Fibroblast of gingiva (primary cell): ENCODE measurements at regions not wholly inside any gene's neighbourhood (a gene's known extent, or its start where the extent isn't known, plus 50 kb on each side); places are given as distances from the start of the nearest gene placed in this dataset.

Experiments
- DNase-seq: peaks from one replicate; pipeline ENCODE4 v3.0.0-alpha.2; 2011; ENCODE audit warnings: low read depth

DNA sequence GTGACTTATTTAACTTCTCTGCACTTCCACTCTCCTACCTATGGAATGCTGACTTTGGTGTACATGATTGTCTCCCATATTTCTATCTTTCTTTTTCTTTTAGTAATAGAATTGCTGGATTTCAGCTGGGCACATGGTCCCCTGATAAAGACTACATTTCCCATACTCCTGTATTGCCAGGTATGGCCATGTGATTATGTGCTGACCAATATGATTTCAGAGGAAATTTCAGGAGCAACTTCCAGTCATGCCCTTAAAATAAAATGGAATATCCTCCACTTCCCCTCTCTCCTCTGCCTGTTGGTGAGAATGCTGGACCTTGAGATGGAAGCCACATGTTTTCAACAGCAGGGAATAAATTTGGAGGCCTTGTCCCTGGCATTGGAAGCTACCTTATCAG is 130.7 kb upstream of the IGSF21 start:
- no peak for DNase-seq

DNA sequence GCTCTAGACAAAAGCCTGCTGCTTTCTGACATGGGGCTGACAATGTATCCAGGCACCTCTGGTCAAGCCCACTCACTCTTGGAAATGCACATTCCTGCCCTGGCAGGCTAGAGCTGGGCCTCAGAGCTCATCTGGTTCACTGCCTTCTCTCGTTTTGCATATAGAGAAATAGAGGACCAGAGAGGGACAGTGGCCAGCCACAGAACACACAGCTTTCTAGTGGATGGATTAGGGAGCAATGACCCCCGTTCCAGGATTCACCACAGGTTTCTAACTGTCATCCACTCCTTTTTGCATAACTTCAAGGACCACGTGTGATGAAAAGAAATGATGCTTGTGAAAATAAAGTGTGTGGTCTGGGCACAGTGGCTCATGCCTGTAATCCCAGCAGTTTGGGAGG is 129.6 kb upstream of the IGSF21 start:
- DNase-seq: no peak

DNA sequence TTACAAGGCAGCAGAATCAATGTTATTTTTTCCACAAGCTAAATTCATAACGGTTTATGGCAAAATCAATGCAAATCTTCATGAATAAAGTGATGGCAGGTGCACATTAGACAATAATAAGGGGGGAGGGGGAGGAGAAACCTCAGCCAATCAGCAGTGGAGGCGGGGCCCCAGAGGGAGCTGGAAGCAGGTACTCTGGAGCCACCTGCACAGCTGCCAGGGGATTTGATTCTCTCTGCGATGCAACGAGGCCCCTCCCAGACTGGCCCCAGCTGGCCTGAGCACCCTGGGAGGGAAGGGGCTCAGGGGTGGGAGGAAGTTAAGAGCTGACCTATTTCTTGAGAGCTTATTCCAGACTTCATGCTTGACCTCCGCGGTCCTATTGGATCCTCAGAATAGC is 127.8 kb upstream of the IGSF21 start:
- DNase-seq: no peak

DNA sequence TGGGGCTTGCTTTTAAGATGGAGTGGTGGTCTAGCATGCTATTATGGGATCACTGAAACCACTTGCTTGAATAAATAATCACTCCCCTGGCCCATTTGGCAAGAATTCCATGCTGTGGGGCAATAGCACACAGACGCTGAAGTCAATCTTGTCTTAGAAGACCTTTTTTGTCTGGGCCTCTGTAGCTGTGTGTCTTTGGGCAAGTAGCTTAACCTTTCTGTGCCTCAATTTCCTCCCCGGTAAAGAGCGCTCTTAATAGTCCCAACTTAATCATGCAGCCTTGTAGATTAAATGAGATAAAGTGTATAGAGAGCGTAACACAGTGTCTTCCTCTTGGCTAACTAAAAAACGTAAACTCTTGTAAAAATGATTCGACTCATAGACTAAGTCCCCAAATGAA is 125.4 kb upstream of the IGSF21 start:
- no peak for DNase-seq

DNA sequence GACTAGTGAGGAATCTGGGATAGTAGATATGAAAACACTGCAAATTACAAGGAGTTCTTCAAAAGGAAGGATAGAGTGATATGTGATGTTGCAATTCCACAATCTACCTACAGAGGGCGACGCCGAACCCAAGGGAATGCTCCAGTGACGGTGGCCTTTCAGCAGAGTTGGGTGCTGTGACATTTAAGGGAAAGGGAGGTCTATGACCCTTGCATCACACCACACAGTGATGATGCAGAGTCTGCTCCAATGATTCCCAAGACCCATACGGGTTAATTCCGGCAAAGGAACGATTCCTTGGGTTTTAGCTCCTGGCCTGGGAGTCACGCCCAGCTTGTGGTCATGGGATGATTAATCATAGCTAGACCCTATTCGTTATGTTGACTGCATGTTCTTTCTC is 123.0 kb upstream of the IGSF21 start:
- DNase-seq: no peak

DNA sequence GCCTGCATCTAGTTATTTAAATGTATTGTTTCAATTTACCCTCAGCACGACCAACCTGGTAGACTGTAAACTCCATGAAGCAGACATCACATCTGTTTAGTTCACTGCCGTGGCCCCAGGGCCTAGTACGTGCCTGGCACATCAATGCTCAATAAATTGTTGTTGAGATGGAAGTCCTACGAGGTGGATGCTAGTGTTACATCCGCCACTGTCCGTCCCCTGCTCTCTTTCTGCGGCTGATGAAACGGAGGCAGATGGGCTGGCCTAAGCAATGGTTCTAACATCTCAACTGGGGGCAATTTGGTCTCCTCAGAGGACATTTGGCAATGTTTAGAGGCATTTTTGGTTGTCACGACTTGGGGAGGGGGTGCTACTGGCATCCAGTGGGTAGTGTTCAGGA is 121.4 kb upstream of the IGSF21 start:
- no peak for DNase-seq

DNA sequence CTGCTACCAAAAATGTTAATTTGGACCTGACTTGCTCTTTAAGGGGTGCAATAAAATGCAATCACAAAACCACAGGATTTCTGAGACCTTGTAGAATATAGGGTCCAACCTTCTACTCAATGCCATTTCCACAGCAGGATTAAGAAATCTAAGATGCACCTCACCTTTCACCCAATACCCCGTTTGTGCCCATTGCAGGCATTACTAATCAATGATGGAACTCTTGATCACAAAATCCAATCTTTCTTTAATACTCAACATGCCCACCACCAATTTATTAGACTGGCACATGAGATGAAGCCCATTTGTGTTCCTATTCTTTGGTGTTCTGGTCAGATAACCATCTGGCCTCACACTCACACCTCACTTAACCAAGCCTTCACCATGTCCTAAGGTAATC is 117.2 kb upstream of the IGSF21 start:
- DNase-seq: no peak

DNA sequence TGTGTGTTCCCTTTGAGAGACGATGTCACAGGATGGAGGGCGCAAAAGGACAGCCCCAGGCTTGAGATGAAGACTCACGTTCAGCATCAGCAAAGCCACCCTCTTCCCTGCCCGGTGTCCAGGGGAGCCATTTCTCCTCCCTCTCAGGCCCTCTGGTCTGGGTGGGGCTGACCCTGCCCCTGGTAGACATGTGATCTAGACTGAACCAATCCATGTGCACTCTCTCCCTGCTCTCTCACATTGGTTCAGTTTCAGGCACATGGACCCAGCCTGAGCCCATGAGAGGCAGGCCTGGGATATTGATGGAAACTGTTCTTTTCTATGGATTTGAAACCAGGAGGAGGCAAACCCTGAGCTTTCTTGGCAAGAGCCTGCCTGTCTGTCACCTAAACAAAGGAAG is 115.6 kb upstream of the IGSF21 start:
- DNase-seq: no peak

DNA sequence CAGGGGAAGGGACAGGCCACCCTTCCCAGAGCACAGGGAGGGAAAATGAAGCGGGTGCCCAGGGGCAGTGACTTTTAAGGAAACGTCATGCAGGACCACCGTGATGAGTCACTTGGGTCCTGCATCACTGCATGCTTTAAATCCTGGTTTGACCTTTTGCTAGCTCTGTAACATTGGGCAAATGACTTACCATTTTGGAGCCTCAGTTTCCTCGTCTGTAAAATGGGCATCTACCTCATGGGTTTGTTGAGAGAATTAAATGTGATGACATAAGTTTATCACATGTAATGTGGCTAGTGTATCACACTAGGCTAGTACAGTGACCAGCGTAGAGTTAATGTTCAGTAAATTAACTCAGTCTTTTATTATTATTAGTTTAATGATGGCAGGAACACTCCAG is 114.8 kb upstream of the IGSF21 start:
- no peak for DNase-seq

DNA sequence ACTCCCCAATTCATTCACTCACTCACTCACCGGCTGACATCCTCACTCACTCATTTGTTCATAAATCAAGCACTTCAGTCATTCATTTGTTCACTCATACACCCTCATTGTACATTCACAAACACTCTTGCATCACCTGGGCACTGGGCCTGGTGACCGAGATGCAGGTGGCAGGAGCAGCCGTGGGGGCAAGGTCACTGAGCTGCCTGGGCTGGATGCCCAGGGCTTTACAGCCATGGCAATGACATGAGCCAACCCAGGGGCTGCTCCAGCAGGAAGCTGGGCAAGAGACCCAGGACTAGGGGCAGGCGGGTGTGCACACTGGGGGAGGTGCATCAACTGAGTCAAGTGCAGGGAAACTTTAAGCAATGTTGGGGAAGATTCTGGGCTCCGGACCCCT is 113.6 kb upstream of the IGSF21 start:
- DNase-seq: no peak

DNA sequence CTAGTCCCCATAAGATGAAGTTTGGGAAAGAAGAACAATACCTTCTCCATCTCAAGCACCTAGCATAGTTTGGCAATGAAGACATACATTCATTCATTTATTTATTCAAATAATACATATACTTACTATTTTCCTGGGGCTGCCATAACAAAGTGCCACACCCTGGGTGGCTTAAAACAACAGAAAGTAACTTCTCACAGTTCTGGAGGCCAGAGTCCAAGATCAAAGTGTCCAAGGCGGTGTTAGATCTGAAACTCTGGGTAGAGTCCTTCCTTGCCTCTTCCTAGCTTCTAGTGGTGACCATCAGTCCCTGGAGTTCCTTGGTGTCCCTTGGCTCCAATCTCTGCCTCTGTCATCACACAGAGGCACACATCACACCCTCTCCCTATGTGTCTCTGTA is 112.1 kb upstream of the IGSF21 start:
- DNase-seq: no peak

DNA sequence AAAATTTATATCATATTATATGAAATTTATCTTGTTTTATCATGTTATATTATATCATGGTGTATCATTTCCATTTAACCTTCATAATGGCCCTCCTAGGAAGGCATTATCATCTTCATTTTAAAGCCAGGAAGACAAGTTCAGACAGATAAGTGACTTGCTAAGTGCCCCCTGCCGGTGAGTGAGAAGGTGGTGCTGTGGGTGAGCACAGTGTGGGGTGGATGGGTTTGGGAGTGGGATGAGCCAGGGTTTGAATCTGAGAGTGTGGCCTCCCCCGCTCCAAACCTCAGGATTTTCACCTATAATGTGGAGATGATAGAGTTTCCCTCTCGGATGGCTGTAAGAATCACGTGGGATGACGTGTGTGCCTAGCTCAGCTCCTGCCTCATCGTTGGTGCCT is 108.7 kb upstream of the IGSF21 start:
- no peak for DNase-seq

DNA sequence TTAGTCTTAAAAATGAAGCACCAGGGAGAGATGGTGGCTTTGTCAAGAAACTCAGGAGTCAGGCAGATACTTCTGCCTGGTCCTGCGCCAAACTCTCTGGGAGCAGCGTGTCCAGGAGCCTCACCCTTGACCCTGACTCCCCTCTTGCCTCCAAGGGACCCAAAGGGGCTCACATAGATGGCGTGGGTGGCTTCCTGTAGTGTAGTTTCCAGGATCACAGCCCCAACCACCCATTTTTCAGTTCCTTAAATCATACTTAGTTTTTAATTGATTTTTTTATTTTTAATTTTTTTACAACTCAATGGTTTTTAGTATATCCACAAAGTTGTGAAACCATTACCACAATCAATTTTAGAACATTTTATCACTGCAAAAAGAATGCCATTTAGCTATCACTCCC is 107.7 kb upstream of the IGSF21 start:
- DNase-seq: no peak

DNA sequence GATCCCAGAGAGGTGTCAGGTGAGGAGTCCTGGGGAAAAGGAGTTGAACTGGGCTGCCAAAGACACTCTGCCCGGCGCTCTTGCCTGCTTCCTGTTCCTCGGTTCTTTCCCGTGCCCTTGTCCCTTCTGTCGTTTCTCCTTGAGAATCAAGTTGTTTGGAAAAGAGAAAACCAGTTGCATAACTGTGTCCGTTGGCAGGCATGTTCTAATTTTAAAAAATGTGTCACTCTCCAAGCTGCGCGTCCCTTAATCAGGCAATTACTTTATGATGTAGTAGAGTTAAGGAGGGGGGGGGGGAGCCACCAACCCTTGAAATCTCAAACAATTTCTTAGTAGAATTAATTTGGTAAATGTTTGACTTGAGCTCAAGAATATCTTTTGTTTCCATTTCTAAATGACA is 105.9 kb upstream of the IGSF21 start:
- no peak for DNase-seq

DNA sequence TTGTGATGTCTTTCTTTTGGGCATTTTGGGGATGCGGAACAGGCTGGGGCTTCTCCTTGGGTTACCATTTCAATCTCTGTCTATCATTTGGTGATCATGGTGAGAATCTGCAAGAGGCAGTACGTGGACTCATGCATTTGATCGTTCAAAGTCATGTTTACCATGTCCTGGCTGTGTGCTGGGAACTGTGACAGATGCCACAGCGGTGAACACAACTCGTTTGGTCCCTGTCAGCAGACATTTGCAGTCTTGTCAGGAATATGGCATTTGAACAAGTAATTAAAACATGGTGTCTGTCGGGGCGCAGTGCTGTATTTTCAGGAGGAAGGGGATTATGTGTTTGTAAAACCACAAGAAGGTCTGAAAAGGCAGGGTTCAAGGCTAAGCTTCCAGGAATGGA is 103.3 kb upstream of the IGSF21 start:
- no peak for DNase-seq

DNA sequence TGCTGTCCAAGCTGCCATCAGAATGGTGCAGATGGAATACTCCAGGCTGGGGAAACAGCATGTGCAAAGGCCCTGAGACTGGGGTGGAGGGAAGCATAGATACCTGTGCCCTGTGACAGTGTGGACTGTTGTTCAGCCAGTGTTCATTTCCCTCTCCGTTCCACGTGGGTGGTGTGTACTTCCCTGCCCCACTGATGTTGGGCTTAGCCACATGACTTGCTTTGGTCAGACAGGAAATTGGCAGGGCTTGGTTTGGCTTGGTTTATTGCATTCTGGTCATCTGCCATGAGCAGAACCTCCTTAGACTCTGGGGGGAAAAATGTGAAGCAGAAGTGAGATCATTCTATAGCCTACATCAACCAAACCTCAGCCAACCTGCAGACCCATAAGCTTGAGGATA is 102.4 kb upstream of the IGSF21 start:
- no peak for DNase-seq

DNA sequence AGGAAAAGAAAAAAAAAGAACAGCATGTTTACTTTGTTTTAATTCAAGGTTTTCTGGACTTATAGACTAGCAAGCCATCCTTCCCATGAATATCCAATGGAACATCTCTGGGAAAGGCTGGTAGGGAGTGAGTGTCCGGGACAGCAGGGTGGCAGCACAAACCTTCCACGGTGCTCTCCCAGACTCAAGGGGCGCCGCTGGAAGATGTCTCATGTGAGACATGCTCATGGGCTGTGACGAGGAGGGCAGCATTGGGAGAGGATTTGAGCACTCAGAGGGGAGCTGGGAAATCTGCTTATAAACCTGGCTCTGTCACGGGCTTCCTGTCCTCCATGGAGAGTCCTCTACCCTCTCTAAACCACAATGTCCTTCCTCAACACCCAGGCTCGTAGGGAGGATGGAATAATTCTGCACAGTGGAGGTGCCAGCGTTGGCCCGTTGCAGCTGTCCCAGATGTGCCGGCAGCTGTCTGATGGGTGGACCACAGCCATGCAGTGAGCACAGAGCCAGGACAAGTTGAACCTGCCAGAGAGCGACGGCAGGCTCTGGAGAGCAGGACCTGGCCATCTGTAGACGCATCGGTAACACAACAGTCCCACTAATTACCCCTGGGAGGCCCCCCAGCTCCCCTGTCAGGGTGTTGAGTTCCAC is 100.1 kb upstream of the IGSF21 start:
- DNase-seq: no peak

DNA sequence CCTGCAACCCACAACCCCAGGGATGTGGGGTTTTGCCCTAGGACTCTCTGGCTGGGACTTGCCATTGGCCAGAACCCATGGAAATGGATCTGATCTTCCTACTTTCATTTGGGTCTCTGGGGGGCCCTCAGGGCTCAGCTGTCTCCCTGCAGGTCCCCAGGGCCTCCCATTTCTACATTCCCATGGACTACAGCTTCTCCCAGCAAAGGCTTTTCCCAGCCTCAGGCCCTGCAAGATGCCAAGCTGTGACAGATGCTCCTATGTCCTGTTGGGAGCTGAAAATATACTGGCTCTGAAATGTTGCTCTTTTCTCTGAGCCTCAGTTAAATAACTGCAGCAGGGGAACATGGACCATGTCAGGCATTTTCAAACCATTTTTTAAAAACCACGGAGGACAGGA is 99.5 kb upstream of the IGSF21 start:
- DNase-seq: no peak

DNA sequence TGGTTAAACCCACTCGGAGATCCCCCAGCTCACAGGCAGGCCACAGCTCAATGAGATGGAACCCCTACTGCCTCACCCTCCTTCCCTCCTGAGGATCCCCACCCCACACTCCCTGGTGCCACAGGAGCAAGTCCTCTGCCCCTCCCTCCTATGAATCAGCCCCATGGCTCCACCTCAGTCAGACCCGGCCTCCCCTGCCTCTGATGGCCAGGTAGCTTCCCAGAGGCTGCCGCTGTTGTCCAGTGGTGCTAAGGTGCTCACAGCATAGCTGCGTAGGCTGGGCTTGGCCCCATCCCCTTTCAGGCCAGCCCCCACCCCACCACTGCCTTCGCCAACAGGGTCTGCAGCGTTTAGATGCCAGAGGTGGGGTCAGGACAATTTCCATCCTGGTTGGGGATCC is 98.5 kb upstream of the IGSF21 start:
- DNase-seq: no peak

DNA sequence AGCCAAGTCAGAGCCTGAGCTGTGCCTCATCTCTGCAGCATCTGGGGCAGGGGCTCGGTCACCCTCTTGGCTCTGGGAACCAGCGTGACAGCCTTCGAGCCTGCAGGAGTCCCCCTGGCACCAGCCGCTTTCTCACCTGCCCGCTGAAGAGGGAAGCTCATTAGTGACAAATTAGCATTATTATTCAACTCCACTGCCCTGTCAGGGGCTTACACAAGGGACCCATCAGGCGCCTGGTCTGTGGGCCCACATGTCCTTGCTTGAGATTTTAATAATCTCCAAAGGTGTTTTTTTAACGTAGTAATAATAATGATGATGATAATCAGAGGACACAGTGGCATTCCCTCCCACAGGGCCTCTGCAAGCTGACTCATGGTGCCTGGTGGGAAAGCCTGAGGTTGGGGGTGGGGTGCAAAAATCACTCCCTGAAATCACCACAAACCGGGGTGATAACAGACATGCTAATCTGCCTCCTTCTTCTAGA is 98.1 kb upstream of the IGSF21 start:
- no peak for DNase-seq

DNA sequence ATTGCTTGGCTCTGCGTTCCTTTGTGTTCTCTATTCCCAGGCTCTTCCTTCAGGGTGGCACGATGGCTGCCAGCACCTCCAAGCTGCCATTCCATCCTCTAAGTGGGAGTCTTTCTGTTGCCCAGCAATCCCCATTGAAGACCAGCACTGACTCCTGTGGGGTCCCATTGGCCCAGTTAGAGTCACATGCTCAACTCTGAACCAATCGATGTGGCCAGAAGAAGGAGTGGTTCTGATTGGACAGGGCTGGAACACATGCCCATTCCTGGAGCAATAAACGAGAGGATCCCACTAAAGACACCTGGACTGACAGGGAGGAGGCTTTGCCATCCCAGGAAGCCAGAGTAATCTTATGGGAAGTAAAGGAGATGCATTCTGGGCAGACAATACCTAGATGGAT is 97.2 kb upstream of the IGSF21 start:
- DNase-seq: no peak

DNA sequence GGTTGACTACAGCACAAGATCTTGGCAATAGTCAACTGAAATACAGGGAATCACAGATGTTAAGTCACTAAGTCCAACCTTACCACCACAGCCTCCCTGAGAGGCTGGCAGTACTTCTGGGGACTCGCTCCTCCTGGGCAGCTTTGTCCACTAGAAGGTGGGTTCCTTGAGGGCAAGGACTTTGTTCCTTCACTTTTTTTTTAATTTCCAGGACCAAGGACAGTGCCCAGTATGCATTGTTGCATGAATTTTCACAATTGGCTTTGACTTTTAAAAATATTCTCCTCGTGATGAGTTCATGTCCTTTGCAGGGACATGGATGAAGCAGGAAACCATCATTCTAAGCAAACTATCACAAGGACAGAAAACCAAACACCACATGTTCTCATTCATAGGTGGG is 96.7 kb upstream of the IGSF21 start:
- no peak for DNase-seq

DNA sequence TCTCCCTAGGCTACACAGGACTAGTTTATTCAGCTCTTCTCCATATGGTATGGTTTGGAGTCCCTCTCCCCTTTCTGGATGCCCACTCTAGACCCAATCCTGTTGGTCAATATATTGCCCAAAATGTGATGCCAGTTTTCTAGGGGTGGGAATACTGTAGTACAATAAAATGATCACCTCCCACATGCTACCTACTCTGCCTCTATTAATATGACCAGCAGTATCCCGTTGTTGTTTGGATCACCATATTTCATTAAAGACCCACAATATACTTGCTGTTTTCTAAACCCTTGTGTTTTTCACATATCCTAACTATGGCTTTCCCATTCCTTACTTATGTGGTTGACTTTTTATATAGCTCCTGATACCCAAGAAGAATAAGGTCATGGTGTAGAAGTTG is 95.9 kb upstream of the IGSF21 start:
- no peak for DNase-seq

DNA sequence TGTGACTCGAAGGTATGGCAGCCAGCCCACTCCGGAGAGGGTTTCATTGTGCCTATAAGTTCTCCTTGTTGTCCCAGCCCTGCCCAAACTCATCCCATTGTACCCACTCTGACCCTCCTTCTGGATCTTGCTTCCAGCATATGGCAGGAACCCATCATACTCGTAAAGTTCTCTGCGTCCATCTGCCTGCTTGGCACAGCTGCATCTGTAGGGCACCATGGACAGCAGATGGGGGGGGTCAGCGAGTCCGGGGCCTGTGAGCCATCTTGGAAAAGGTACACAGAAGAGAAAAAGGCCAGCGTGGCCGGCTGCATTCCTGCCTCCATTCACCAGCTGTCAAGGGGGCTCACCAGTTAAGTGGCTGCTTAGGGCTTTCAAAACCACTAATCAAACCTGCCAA is 94.9 kb upstream of the IGSF21 start:
- no peak for DNase-seq

DNA sequence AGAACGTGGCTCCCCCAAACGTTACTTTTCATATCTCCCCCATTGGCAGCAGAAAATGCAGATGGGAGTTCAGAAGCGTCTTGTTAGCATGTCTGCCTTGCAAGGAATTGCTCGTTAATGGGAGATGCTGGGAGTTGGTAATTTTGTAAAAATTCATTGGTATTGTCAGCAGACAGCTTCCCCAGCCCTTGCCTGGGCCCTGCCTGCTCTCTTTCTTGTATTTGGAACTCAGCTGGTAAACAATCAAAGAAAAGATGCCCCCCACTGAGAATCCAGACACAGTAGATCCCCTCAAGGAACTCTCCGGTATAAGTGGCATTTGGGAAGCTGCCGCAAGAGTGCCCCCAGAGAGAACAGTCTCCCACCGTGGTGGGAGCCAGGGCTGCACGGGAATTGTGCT is 94.4 kb upstream of the IGSF21 start:
- DNase-seq: no peak
